Mucosa of gallbladder (tissue), 1 donor: ENCODE measurements at regions not wholly inside any gene's neighbourhood (a gene's known extent, or its start where the extent isn't known, plus 50 kb on each side); places are given as distances from the start of the nearest gene placed in this dataset.
"Not testable (repeated sequence)": the region's sequence is repeated elsewhere in the genome, so short reads cannot be mapped to it uniquely, and the experiment has no call there.

Experiments
- DNase-seq: peaks from one replicate; pipeline ENCODE4 v3.0.0-alpha.2; 2020; ENCODE audit warnings: low spot score
- donor health status: DM: no; HTN: no; CAD: no.

DNA sequence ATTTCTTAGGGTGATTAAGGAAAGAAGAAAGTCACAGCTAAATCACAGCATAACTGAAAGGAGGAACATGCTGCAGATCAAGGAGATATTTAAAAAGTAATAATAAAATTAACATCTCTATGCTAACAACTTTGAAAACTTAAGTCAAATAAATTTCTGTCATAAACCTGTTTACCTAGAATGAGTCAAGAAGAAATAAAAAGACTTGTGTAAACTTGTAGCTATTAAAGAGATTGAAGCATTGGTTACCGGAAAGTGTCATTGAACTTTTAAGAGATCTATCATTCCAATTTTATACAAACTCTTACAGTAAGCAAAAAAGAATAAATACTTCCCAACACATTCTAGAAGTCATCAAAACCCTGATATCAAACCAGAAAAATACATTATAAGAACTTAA, 520.1 kb upstream of the SYT4 start:
- no peak for DNase-seq

DNA sequence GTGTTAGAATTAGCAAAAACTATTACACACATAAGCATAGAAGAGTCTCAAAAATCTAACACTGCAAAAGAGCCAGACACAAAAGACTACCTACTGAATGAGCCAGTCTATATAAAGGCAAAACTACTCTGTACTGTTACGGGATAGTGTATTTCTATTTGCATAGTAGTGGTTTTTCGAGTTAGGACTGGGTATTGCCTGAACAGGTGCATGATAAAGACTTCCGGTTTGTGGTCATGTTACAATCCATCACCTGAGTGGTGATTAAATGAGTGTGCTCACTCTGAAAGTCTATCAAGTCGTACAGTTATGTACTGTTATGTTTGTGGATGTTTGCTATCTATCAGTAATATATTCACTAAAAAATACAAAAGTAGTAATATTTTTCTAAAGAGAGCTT, 523.3 kb upstream of the SYT4 start:
- no peak for DNase-seq

DNA sequence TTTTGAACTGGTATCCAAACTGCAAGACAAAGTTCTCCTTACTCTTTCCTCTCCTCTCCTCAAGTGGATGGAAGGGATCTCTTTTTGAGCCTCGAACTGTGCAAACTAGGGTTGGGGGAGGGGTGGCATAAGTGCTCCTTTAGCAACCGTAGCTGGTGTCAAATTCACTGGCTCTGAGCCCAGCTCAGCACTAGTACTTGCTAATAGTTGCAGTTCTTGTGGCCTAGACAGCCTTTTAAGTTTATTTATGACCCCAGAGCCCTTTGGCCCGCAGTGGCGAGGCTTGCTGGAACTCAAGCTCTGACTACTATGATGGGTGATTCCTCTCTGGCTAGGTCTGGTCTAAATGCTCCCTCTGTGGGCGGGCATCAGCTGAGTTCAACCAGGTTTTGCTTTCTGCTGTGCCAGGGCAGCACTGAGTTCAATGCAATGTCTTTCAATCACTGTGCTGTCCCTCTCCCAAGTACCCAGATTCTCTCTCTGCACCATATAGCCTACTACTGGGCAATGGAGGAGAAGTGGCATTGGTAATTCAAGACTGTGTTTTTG, 528.4 kb upstream of the SYT4 start:
- DNase-seq, result no peak

DNA sequence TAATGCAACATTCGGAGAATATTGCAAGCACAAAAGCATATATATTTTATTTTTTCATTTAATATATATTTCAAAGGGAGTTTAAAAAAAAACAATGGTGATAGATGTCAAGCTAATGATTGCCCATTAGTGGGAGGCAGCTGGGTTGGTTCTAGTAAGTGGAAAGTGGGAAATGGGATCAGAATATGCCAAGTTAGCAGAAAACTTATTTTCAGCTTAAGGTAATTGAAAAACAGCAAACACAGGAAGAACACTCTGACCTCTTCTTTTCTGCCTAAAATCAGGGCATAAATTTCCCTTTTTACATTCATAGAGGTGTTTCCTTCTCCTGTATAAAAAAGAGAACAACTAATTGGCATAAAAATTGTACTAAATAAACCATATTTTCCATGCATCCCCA, 535.3 kb upstream of the SYT4 start:
- DNase-seq, result no peak

DNA sequence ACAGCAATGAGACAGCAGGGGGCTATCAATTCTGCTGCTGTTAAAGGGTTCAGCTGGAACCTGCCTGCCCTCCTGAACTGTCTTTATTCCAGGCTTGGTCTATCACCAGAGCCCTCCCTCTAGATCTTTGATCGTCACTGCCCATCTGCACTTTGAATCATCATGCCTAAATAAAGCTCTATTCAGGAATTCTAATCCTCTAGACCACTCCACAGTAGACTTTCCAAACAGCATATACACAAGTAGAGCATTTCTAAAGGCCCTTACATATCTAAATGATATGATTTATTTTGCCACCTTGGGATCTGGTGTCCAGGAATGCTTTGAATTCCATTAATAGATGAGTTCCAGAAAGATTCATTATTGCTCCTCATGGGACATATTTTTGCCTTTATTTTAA, 542.1 kb upstream of the SYT4 start:
- no peak for DNase-seq

DNA sequence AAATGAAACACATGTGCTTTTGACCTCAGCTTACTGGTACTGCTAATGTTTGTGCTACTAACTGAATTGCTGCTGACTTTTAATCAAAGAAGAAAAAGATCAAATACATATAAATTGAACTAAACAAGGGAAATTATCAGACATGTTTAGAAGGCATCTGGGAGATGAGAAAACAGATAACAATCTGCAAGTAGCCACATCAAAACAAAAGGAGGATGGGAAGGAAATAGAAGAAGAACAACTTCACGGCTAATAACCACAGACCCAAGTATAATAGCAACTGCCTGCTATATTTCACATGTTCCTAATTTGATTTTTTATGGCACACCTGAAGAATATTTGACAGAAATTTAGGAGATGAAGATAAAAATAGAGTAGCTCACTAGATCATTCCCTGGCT, 542.6 kb upstream of the SYT4 start:
- no peak for DNase-seq

DNA sequence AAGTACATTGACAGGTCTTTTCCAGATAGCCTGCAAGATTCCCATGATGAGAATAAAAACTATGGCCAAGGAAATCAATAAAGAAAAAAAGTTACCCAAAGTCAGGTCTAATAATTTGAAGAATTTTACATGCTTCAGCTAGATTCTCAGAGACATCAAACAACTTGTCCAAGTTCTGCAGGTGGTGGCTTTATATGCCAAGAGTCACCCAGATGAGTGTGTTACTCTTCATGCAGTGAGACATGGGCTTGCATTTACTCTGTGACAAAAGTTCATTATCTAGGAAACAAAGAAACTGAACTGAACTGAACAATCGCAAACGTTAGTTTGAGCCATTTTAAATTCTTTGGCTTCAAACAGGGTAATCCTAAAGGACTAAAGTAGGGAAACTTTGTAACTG, 548.5 kb upstream of the SYT4 start:
- no peak for DNase-seq

DNA sequence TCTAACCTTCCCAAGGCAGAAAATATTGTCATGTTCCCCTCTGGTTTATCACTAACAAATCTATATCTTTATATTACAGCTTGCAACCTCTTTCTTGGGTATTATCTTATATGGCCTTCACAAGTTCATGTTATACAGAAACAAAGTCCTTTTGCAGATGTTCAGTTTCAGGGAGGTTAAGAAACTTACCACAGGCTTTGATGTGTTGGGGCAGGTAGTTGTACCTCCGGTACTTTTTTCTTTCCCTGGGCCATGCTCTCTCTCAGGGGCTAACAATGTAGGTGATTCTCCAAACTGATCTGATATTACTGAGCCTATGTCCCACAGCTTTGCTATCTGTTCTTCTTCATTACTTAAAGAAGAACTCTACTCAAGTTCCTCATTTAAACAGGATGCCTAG, 548.9 kb upstream of the SYT4 start:
- DNase-seq, result no peak

DNA sequence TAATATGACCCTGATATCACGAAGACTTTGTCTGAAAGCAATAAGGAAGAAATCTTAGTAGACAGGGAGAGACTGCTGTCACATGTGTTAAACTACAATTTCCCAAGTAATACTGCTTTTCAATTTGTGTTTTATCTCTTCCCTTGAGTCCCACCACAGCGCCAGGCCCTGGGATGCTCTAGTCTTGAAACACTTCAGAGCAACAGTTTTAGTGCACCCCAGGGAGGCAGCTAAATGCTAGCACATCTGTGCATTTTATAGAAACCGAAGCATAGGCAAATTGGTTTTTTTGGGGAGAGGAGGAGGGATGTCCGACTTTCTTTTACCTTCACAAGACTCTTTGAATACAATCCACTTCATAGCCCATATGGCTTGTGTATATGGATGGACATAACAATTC, 550.0 kb upstream of the SYT4 start:
- no peak for DNase-seq

DNA sequence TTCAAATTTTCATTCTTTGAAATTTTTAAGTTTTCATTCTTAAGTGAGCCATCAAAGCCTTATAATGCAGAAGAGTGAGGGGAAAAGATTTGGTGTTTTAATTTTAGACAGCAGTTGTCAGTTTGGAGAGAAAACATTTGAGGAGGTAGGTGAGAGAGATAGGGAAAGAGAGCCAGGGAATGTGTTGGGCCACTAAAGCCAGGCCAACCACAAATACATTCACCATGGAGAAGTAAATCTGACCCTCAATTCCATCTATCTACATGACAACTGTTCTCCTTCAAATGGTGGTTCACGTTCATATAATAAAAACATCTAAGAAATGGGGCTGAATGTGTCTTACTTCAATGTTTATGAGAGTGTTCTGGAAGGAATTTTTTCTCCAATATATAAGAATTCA, 553.0 kb upstream of the SYT4 start:
- no peak for DNase-seq

DNA sequence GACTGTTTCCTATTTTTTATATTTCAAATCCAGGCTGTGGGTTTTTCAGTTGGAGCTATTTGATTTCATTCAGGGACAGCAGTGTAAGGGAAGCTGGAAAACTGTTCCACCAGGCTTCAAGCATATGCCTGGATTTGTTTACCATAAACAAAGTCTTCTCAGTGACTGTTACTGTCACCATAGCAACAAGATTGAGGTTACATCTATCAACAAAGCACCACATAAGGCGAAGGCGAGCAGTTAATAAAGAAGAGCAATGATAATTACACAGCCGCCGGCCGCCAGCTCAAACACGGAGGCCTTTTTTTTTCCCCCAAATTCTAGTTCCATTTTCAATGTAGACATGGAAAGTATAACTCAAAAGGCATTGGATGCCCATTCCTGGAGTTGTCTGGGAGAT, 553.7 kb upstream of the SYT4 start:
- DNase-seq, result no peak

DNA sequence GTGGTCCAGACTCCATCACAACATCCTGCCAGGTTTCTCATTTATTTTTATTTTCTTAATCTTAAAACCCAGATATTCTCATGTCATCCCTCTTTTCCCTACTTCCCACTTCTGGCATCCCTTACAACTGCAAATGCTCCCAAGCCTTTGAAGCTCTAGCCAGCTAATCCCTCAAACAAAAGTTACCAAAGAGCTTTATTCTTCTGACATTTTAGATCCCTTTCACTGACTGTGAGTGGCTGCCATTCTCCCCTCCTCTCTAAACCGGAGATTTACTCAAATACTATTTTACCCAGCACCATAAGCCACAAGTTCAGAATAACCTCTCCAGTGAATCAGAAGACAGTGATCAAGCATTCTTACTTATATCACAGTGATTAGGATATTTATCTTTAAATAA, 569.0 kb upstream of the SYT4 start:
- DNase-seq, result no peak

DNA sequence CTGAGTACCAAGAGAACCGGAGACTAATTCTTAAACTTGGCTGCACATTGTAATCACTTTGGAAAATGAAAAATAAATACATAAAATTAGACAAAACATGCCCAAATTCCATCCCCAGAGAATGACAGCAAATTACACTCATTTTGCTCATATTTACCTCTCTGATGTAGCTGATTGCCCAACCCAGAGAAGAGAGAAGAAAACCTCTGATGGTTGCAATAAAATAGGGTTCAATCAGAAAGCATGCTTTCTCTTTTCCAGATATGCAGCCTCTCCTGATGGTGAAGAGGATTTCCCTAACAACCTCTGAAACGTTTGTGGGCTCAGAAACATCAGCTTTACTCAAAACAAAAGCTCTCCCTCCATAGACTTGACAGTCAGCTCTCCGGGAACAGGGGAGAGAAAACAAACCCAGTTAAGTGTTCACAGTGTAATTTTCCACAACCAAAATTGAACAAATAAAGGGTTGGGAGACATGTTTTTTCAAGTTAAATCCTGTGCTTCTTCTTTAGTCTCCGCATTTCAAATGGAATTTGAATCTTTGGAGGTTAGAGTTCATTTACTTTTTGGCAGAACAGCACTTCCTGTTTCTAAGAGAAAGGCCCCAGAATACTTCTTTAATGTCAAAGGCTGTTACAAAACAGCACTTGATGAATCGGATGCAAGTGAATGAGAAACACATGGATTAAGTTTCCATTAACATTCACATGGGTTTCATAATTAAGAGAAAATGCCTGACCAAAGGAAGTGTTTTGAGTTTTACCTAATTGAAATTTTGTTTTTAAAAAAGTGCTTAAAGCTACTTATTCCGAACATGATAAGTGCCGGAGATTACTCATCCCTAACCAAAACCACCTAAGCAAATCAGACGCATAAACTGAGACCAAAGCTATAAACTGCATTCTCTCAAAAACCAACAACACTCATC, 570.1 kb upstream of the SYT4 start:
- no peak for DNase-seq

DNA sequence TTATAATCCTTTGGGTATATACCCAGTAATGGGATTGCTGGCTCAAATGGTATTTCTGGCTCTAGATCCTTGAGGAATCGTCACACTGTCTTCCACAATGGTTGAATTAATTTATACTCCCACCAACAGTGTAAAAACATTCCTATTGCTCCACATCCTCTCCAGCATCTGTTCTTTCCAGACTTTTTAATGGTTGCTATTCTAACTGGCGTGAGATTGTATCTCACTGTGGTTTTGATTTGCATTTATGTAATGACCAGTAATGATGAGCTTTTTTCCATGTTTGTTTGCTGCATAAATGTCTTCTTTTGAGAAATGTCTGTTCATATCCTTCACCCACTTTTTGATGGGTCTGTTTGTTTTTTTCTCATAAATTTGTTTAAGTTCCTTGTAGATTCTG, 572.5 kb upstream of the SYT4 start:
- not testable (repeated sequence) for DNase-seq

DNA sequence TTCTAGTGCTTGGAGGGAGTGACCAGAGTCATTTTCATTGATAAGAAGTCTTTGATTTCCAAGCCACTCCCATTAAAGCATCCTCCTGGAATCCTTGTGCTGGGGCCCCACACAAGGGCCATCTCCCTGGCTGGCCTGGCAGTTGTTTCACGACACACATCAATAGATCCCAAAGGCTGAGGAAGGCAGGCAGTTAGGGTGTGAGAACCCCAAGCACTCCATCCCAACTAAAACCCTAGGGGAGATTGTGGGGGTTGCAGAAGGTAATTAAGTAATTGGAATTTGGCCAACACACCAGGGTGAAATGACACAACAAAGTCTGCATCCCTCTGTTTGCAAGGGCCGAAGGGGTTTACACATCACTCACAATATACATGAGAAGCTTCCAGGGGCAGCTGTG, 578.1 kb upstream of the SYT4 start:
- no peak for DNase-seq

DNA sequence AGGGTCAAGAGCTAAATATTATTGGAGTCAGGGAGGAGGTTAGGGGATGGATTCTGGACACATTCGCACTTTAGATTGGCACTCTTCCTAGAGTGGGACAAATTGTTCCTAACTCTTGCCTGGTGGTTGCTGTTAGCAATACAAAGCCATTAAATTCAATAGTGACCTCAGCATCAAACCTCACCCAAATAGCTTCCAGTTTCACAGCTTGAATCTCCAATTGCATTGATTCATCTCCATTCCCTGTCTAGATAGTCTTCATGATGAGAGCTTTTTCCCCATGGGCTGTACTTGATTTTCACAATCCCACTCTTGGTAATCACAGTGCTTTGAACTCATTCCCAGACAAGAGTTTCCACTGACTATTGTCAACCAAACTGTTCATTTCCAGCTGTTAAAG, 585.9 kb upstream of the SYT4 start:
- DNase-seq, result no peak

DNA sequence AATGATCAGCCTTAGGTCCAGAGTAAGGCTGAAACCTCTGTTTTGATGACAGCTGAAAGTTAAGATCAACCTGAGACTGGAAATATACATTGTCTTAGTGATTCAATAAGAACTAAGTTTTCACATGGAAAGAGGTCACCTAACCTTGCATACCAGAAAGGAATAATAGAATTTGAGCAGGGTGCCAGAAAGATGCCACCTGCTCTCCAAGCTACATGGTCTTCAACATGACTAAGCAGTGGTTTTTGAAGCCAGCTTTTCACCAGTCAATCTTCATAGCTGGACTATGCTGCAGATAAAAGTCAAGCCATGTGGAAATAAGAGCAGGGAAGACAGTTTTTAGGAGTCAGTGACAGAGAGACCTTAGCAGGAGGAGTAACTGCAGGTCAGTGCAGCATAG, 589.4 kb upstream of the SYT4 start:
- DNase-seq, result no peak

DNA sequence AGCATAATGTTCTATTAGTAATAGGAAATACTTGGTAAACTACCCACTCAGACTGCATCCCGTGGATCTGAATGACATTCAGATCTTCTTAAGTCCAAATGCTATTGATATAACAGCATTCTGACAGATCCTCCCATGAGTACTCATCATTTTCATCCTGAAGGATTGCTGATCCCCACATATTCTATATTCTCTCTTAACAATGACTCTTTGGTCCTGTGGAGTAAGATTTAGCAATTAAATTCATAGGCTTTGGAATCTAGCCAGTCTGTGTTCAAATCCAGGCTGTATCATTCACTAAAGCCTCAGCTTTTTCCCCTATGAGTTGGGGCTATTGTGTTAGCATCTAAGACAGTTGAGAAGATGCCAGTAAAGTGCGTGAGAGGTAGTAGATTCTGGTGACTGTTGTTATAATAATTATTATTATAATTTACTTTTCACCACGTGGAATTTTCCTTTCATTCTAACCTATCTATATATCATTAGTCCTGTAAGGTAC, 591.3 kb upstream of the SYT4 start:
- no peak for DNase-seq

DNA sequence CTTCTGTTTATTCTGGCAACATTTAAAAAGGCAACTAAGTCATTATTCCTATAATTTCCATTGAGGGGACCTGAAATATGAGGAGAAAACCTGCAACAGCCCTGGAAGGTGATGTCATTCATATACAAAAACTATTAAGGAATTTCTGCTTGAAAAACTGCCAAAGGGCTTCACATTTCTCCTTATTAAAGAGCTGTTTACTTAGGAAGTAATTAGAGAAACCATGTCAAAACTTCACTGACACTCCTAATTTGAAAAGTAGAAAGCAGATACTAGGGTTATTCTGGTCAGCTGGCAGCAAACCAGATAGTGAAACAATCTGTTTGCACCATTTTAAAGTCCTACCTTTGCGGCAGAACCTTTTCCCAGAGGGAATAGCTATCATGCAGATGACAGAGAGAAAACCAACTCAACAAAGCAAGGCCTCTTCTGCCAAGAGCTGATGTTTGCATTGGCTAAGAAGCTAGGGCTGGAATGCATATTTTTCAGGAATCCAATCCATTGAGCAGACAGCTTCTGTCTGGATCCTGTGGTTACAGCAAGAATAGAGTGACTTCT, 592.2 kb upstream of the SYT4 start:
- no peak for DNase-seq

DNA sequence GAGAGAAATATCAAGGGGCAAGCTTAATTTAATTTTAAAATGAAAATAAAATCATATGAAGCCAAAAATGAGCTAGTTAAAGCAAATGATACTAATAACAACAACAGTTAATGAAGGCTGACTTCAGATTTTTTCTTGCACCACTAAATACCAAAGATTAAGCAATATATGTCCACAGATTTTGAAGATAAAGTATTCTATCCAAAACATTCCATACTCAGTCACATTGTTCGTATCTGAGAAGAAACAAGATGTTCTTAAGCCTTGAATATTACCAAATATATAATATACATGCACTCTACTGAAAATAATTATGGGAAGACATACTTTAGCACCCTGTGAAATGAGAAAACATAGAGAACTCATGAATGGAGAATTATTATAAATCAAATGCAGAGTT, 593.3 kb upstream of the SYT4 start:
- no peak for DNase-seq

DNA sequence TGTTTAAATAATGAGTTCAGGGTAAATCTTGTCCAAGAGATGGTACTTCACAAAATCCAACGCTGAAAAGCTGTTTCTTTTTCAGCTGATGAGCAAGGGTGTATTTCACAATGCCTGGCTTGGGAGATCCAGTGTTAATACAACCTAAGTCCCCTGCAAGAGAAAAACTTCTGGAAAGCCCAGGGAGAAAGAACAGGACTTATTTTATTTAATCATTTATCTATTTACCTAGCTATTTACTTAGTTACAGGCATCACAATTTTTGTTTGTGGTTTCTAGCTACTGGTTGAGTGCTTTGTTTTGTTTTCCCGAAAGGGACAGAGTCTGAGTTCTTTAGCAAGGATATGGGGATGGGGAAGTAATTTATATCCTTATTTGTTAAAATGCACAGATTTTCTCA, 598.2 kb upstream of the SYT4 start:
- no peak for DNase-seq

DNA sequence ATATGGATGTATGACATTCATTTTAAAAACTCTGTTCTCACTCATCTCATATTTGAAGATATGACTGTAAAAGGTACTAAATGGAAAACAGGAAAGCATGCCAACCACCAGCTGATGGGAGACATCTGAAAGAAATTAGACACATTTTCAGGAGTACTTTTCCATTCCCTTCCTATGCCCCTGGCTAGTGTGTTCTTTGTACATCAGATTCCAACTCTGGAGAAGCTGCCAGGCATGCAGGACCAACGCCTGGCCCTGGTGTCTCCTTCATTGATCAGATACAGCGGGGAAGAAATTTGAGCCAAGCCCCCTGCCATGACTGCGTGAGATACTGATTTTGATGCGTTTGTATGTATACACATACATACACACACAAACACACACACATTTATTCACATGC, 599.0 kb upstream of the SYT4 start:
- DNase-seq, result no peak

DNA sequence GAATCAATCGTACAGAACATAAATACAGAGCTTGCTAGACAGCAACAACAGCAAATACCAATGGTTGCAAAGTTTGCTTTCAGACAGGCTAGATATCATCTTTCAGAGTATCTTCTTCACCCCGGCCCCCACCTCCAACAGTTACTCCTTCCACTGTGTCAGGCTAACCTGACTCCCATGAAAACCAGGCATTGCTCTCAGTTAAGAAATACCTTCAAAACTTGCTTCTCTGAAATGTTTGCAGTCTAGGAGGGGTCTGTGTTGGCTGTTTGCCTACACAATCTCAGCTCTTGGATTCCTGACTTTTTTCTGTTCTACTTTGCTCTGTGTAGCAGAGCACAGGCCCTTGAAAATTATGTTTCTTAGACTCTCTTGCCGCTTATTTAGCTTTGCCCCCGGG, 599.5 kb upstream of the SYT4 start:
- no peak for DNase-seq
